DOHH2 (cell line): ENCODE measurements at regions not wholly inside any gene's neighbourhood (a gene's known extent, or its start where the extent isn't known, plus 50 kb on each side); places are given as distances from the start of the nearest gene placed in this dataset.

Experiments
- H3F3A ChIP-seq: fragments of 200-600 bp; sonication (generic), shearing (Covaris generic); 2 replicates; pipeline ENCODE4 v1.6.0; 2016; ENCODE audit warnings: antibody characterized with exemption, mild to moderate bottlenecking; ENCODE audit not compliant: control insufficient read depth, insufficient read depth
- H3K27ac ChIP-seq: fragments of 200-600 bp; sonication (generic); 2 replicates; pipeline ENCODE4 v1.5.1; 2014; ENCODE audit warnings: low read depth, mild to moderate bottlenecking, low read length, moderate library complexity
- H3K27me3 ChIP-seq: fragments of 200-600 bp; sonication (generic); 2 replicates; pipeline ENCODE4 v1.6.1; 2014; ENCODE audit warnings: mild to moderate bottlenecking, low read length, mixed read lengths; ENCODE audit not compliant: control insufficient read depth
- H3K36me3 ChIP-seq: fragments of 200-600 bp; sonication (generic); 2 replicates; pipeline ENCODE4 v1.6.1; 2014; ENCODE audit warnings: mild to moderate bottlenecking, low read length, moderate library complexity, mixed read lengths; ENCODE audit not compliant: control insufficient read depth
- H3K4me1 ChIP-seq: fragments of 200-600 bp; sonication (generic); 2 replicates; pipeline ENCODE4 v1.6.1; 2014; ENCODE audit warnings: mild to moderate bottlenecking, low read length, mixed read lengths; ENCODE audit not compliant: control insufficient read depth
- H3K4me2 ChIP-seq: fragments of 200-600 bp; sonication (generic); 2 replicates; pipeline ENCODE4 v1.6.0; 2014; ENCODE audit warnings: mild to moderate bottlenecking, low read length, moderate library complexity
- H3K4me3 ChIP-seq: fragments of 200-600 bp; sonication (generic); 2 replicates; pipeline ENCODE4 v1.5.1; 2014; ENCODE audit warnings: mild to moderate bottlenecking, low read length, mixed read lengths
- H3K79me2 ChIP-seq: fragments of 200-600 bp; sonication (generic); 2 replicates; pipeline ENCODE4 v1.6.1; 2014; ENCODE audit warnings: mild to moderate bottlenecking, low read length, mixed read lengths; ENCODE audit not compliant: control insufficient read depth
- H3K9me2 ChIP-seq: fragments of 200-600 bp; sonication (generic); replicated peaks from 2 replicates; pipeline ENCODE4 v1.6.1; 2014; ENCODE audit warnings: mild to moderate bottlenecking, low read length, mixed read lengths; ENCODE audit not compliant: control insufficient read depth
- H3K9me3 ChIP-seq: fragments of 200-600 bp; sonication (generic); 2 replicates; pipeline ENCODE4 v1.6.1; 2014; ENCODE audit warnings: antibody characterized with exemption, low read length, mixed read lengths; ENCODE audit not compliant: control insufficient read depth, insufficient read depth
- H4K20me1 ChIP-seq: fragments of 200-600 bp; sonication (generic); 2 replicates; pipeline ENCODE4 v1.6.0; 2014; ENCODE audit warnings: low read depth, mild to moderate bottlenecking, antibody characterized with exemption, low read length, moderate library complexity; ENCODE audit not compliant: control insufficient read depth, insufficient read depth
- CTCF ChIP-seq: fragments of 200-600 bp; sonication (generic); IDR thresholded peaks from one replicate; pipeline ENCODE4 v1.5.1; 2014; ENCODE audit warnings: antibody characterized with exemption, mild to moderate bottlenecking, low read depth, low read length; ENCODE audit not compliant: poor library complexity, severe bottlenecking
- EZH2phosphoT487 ChIP-seq: fragments of 200-600 bp; sonication (generic); IDR thresholded peaks from 2 replicates; pipeline ENCODE4 v1.6.1; 2017; ENCODE audit warnings: borderline replicate concordance, mild to moderate bottlenecking, antibody characterized with exemption, low read length, moderate library complexity, mixed read lengths

DNA sequence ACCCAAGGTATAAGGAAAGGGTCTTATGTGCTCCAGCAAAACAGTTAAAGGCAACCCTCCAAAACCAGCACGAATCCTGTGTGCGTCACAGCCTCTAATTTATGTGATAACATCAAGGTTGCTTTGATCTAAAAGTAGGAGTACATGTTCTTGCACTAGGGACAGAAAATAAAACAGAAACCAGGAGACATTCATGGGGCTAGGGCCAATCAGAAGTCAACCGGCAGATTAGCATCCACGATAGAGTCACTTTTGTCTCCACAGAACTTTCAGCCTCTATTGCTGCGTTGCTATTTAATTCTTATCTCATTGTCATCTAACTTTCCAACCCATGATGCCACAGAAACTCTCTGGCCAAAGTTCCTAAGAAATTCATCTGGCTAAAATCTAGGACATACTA is 178.8 kb upstream of the PTCHD4 start:
- Histone ChIP-seq H3K9me3 (no peaks in the 10 kb centered on the region), H3K27ac (no peak overlapping the region)
- TF ChIP-seq EZH2phosphoT487 (no peak), CTCF (no peak)

DNA sequence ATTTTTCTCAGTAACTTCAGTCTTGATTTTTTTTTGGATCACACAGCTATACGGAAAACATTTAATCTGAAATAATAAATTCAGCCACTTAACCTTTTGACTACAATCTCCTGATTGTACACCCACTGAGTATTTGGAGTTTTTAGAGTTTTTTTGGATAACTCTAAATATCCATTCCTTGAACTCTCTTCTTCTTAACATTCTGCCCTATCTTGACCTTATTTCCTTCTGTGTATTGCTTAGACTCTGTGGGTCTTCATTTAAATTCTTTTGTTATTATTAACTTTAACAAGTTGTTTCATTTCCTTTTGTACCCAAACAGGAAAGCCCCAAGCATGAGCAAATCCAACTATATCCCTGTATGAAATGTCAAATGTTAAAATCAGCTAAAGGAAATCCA is 170.2 kb upstream of the PTCHD4 start:
- Histone ChIP-seq H3K9me2 (no peaks in the 10 kb centered on the region), H3K4me1 (no peaks in the 10 kb centered on the region), H3K79me2 (no peaks in the 10 kb centered on the region), H3F3A (no peaks in the 10 kb centered on the region), H3K9me3 (no peaks in the 10 kb centered on the region), H3K4me2 (no peak overlapping the region), H3K27me3 (no peaks in the 10 kb centered on the region), H3K4me3 (no peak overlapping the region), H3K36me3 (no peaks in the 10 kb centered on the region), H3K27ac (no peak overlapping the region), H4K20me1 (no peaks in the 10 kb centered on the region)
- TF ChIP-seq EZH2phosphoT487 = no peak
- no peak for TF ChIP-seq CTCF

More for the DNA sequence above, 178.8 kb upstream of the PTCHD4 start:
- Histone ChIP-seq H3K4me2 (no peak overlapping the region), H3K9me2 (no peaks in the 10 kb centered on the region), H4K20me1 (no peaks in the 10 kb centered on the region), H3K4me3 (no peak overlapping the region), H3F3A (no peaks in the 10 kb centered on the region), H3K27me3 (no peaks in the 10 kb centered on the region), H3K79me2 (no peaks in the 10 kb centered on the region), H3K4me1 (no peaks in the 10 kb centered on the region), H3K36me3 (no peaks in the 10 kb centered on the region)

- Histone ChIP-seq H3F3A (no peaks in the 10 kb centered on the region), H3K4me1 (no peaks in the 10 kb centered on the region), H4K20me1 (no peaks in the 10 kb centered on the region), H3K36me3 (no peaks in the 10 kb centered on the region), H3K27ac (no peak overlapping the region), H3K9me2 (no peaks in the 10 kb centered on the region), H3K9me3 (no peaks in the 10 kb centered on the region), H3K4me2 (no peak overlapping the region), H3K79me2 (no peaks in the 10 kb centered on the region), H3K4me3 (no peak overlapping the region), H3K27me3 (no peaks in the 10 kb centered on the region)
- TF ChIP-seq CTCF (no peak), EZH2phosphoT487 (no peak)
Observed at GRCh38 chr6:48280035-48280620, 169.1 kb upstream of the PTCHD4 start.
